ENCODE measurements at regions not wholly inside any gene's neighbourhood (a gene's known extent, or its start where the extent isn't known, plus 50 kb on each side); places are given as distances from the start of the nearest gene placed in this dataset.
"Not testable (repeated sequence)": the region's sequence is repeated elsewhere in the genome, so short reads cannot be mapped to it uniquely, and the experiment has no call there.

GRCh38 chrX:122203399-122203798 lies 980.7 kb upstream of the GRIA3 start:
- DNase-seq (ENCODE audit: low read depth) = no peak

- DNase-seq (ENCODE audit: low read depth) = no peak
Observed at GRCh38 chrX:122218666-122219065, 965.4 kb upstream of the GRIA3 start.

GRCh38 chrX:122219226-122219625 lies 964.9 kb upstream of the GRIA3 start:
- DNase-seq (ENCODE audit: low read depth) = no peak

- DNase-seq (ENCODE audit: low read depth) = no peak
Observed at GRCh38 chrX:122219735-122220134, 964.3 kb upstream of the GRIA3 start.

GRCh38 chrX:122220644-122221373 lies 963.3 kb upstream of the GRIA3 start:
- no peak for DNase-seq (ENCODE audit: low read depth)

GRCh38 chrX:122221810-122222209 lies 962.3 kb upstream of the GRIA3 start:
- not testable (repeated sequence) for DNase-seq (ENCODE audit: low read depth)

- not testable (repeated sequence) for DNase-seq (ENCODE audit: low read depth)
Observed at GRCh38 chrX:122224137-122224536, 959.9 kb upstream of the GRIA3 start.

GRCh38 chrX:122238801-122239200 lies 945.3 kb upstream of the GRIA3 start:
- peak; percentile 2 for DNase-seq (ENCODE audit: low read depth)

- no peak for DNase-seq (ENCODE audit: low read depth)
Observed at GRCh38 chrX:122241959-122242358, 942.1 kb upstream of the GRIA3 start.

- no peak for DNase-seq (ENCODE audit: low read depth)
Observed at GRCh38 chrX:122244080-122244479, 940.0 kb upstream of the GRIA3 start.

- DNase-seq (ENCODE audit: low read depth) = no peak
Observed at GRCh38 chrX:122245175-122245574, 938.9 kb upstream of the GRIA3 start.

GRCh38 chrX:122245943-122246342 lies 938.1 kb upstream of the GRIA3 start:
- DNase-seq (ENCODE audit: low read depth) = no peak

- no peak for DNase-seq (ENCODE audit: low read depth)
Observed at GRCh38 chrX:122246937-122247336, 937.1 kb upstream of the GRIA3 start.

GRCh38 chrX:122248681-122249080 lies 935.4 kb upstream of the GRIA3 start:
- no peak for DNase-seq (ENCODE audit: low read depth)

- DNase-seq (ENCODE audit: low read depth) = no peak
Observed at GRCh38 chrX:122252454-122252853, 931.6 kb upstream of the GRIA3 start.

GRCh38 chrX:122268353-122268752 lies 915.7 kb upstream of the GRIA3 start:
- no peak for DNase-seq (ENCODE audit: low read depth)

GRCh38 chrX:122269243-122269781 lies 914.8 kb upstream of the GRIA3 start:
- no peak for DNase-seq (ENCODE audit: low read depth)

GRCh38 chrX:122270809-122271494 lies 913.1 kb upstream of the GRIA3 start:
- DNase-seq (ENCODE audit: low read depth) = no peak

GRCh38 chrX:122272011-122272410 lies 912.1 kb upstream of the GRIA3 start:
- no peak for DNase-seq (ENCODE audit: low read depth)

- no peak for DNase-seq (ENCODE audit: low read depth)
Observed at GRCh38 chrX:122279746-122280145, 904.3 kb upstream of the GRIA3 start.

- not testable (repeated sequence) for DNase-seq (ENCODE audit: low read depth)
Observed at GRCh38 chrX:122299822-122300221, 884.3 kb upstream of the GRIA3 start.

GRCh38 chrX:122301491-122301890 lies 882.6 kb upstream of the GRIA3 start:
- no peak for DNase-seq (ENCODE audit: low read depth)

- DNase-seq (ENCODE audit: low read depth) = no peak
Observed at GRCh38 chrX:122303761-122304160, 880.3 kb upstream of the GRIA3 start.
